ENCODE measurements at regions not wholly inside any gene's neighbourhood (a gene's known extent, or its start where the extent isn't known, plus 50 kb on each side); places are given as distances from the start of the nearest gene placed in this dataset.
A peak's percentile ranks its signal among the peaks of the same experiment; 100 is the strongest.
"Not testable (repeated sequence)": the region's sequence is repeated elsewhere in the genome, so short reads cannot be mapped to it uniquely, and the experiment has no call there.

DNA sequence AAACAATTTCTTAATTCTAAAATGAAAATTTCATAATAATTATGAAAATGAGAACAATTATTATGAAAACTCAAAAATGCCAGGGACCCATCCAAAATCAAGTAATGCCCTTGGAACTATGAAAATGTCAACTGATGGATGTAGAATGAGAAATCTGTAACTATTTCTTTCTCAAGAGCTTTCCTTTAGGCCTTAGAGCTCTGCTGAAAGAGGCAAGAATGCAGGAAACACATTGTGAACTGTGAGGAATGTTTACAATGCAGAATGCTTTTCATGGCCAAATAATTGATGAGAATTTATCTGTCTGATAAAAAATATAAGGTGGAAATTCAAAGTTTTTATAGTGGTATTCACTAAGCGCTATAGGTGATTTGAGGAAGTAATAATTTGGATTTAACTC, 207.1 kb upstream of the PCDH18 start:
- peak overlapping the region; percentile 46; the same call in 1 of the 2 replicates for H2AFZ ChIP-seq
- 91 to 94% methylated on average over 1 of the region's 1 CpG for whole genome bisulfite sequencing, 2 experiments (ENCODE audit: low coverage in 1 of 2, low lambda C conversion rate in 2 of 2, missing lambda C conversion rate in 2 of 2)
- H3K4me1 ChIP-seq (ENCODE audit: insufficient read depth) = peaks cover 20% of the 10 kb centered on the region
- no peaks in the 10 kb centered on the region for H4K20me1 ChIP-seq (ENCODE audit: insufficient read depth)
- H3F3A ChIP-seq (ENCODE audit: insufficient read depth) = no peaks in the 10 kb centered on the region
- H3K79me2 ChIP-seq (ENCODE audit: insufficient read depth) = no peaks in the 10 kb centered on the region
- no peak overlapping the region for H3K9ac ChIP-seq
- no peaks in the 10 kb centered on the region for H3K36me3 ChIP-seq (ENCODE audit: low read depth)
- TF ChIP-seq EZH2phosphoT487 (IDR thresholded peaks at IDR 0.05; ENCODE audit: insufficient read depth, low read depth) (no peak), EZH2 (IDR thresholded peaks at IDR 0.05; ENCODE audit: insufficient read depth, poor library complexity, severe bottlenecking) (no peak)
- no peaks in the 10 kb centered on the region for H3K9me3 ChIP-seq (ENCODE audit: low read depth)
- no peak overlapping the region for H3K27ac ChIP-seq
- no peak overlapping the region for H3K4me3 ChIP-seq
- no peaks in the 10 kb centered on the region for H3K27me3 ChIP-seq (replicated peaks; ENCODE audit: insufficient read depth)
- no peak overlapping the region for H3K4me2 ChIP-seq (ENCODE audit: unreplicated experiment)
- peaks cover 2% of the 10 kb centered on the region; the same call in 1 of the 2 replicates for H3K9me2 ChIP-seq (ENCODE audit: insufficient read depth)
- DNase-seq = peak; percentile 9
- in situ Hi-C loops (cut with MboI) = no loop called here

GRCh38 chr4:137738375-137738990, 206.2 kb upstream of the PCDH18 start:
- in situ Hi-C loops (cut with MboI) = no loop called here
- DNase-seq = no peak

DNA sequence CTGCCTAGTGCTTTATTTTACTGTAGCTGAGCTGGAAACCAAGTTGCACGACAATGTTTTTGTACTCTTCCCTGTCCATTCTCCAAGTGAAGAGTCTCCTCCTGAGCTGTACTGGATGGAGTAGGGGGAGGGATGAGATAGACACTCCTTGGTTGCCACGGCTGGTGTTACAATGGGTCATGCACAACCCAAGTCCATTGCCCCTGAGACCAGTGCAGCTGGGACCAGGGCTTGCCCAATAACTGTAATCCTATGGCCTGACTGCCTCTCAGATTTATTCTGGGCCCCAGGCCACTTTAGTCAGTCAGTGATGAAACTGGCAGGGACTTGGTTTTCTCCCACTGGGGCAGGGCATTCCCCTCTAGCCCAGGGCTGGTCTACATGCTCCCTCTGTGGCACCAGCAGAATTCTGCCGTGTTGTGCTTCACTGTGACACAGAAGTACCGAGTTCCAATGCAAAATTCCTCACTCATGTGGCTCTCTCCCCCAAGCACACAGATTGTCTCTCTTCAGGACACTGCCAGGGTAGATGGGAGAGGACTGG, 203.3 kb upstream of the PCDH18 start:
- DNase-seq = no peak
- Histone ChIP-seq H3K27me3 (replicated peaks; ENCODE audit: insufficient read depth) (no peaks in the 10 kb centered on the region), H3K27ac (no peak overlapping the region), H3K9me3 (ENCODE audit: low read depth) (no peaks in the 10 kb centered on the region), H3K4me2 (ENCODE audit: unreplicated experiment) (no peak overlapping the region), H2AFZ (no peak overlapping the region), H3K79me2 (ENCODE audit: insufficient read depth) (no peaks in the 10 kb centered on the region), H3F3A (ENCODE audit: insufficient read depth) (no peaks in the 10 kb centered on the region), H3K9ac (no peak overlapping the region), H3K36me3 (ENCODE audit: low read depth) (no peaks in the 10 kb centered on the region), H3K4me1 (ENCODE audit: insufficient read depth) (peaks cover 20% of the 10 kb centered on the region), H4K20me1 (ENCODE audit: insufficient read depth) (no peaks in the 10 kb centered on the region), H3K9me2 (ENCODE audit: insufficient read depth) (peaks cover under 1% of the 10 kb centered on the region; the same call in 1 of the 2 replicates), H3K4me3 (no peak overlapping the region)
- TF ChIP-seq EZH2 (IDR thresholded peaks at IDR 0.05; ENCODE audit: insufficient read depth, poor library complexity, severe bottlenecking) = no peak
- no peak for TF ChIP-seq EZH2phosphoT487 (IDR thresholded peaks at IDR 0.05; ENCODE audit: insufficient read depth, low read depth)
- 91 to 96% methylated on average over 4 of the region's 4 CpGs for WGBS, 2 experiments (ENCODE audit: low coverage in 1 of 2, low lambda C conversion rate in 2 of 2, missing lambda C conversion rate in 2 of 2)
- in situ Hi-C loops (cut with MboI) = no loop called here

More at GRCh38 chr4:137738375-137738990, 206.2 kb upstream of the PCDH18 start:
- Histone ChIP-seq H3K27ac (no peak overlapping the region), H2AFZ (peak overlapping the region; percentile 46), H3K4me2 (ENCODE audit: unreplicated experiment) (no peak overlapping the region), H3K4me1 (ENCODE audit: insufficient read depth) (peaks cover 20% of the 10 kb centered on the region), H4K20me1 (ENCODE audit: insufficient read depth) (no peaks in the 10 kb centered on the region), H3K79me2 (ENCODE audit: insufficient read depth) (no peaks in the 10 kb centered on the region), H3K27me3 (replicated peaks; ENCODE audit: insufficient read depth) (no peaks in the 10 kb centered on the region), H3K36me3 (ENCODE audit: low read depth) (no peaks in the 10 kb centered on the region), H3K9me3 (ENCODE audit: low read depth) (no peaks in the 10 kb centered on the region), H3K9me2 (ENCODE audit: insufficient read depth) (peaks cover 2% of the 10 kb centered on the region; the same call in 1 of the 2 replicates), H3K9ac (no peak overlapping the region), H3K4me3 (no peak overlapping the region), H3F3A (ENCODE audit: insufficient read depth) (no peaks in the 10 kb centered on the region)
- 60 to 62% methylated on average over 4 of the region's 4 CpGs for WGBS, 2 experiments (ENCODE audit: low coverage in 1 of 2, low lambda C conversion rate in 2 of 2, missing lambda C conversion rate in 2 of 2)
- TF ChIP-seq EZH2 (IDR thresholded peaks at IDR 0.05; ENCODE audit: insufficient read depth, poor library complexity, severe bottlenecking) (no peak), EZH2phosphoT487 (IDR thresholded peaks at IDR 0.05; ENCODE audit: insufficient read depth, low read depth) (no peak)

GRCh38 chr4:137733174-137734141, 201.2 kb upstream of the PCDH18 start:
- H3K36me3 ChIP-seq (ENCODE audit: low read depth); H3K9ac ChIP-seq; H3K9me2 ChIP-seq (ENCODE audit: insufficient read depth); H3F3A ChIP-seq (ENCODE audit: insufficient read depth); H3K4me3 ChIP-seq; H3K27me3 ChIP-seq (replicated peaks; ENCODE audit: insufficient read depth); H3K9me3 ChIP-seq (ENCODE audit: low read depth); H4K20me1 ChIP-seq (ENCODE audit: insufficient read depth); H3K4me1 ChIP-seq (ENCODE audit: insufficient read depth); H2AFZ ChIP-seq; H3K79me2 ChIP-seq (ENCODE audit: insufficient read depth); H3K27ac ChIP-seq; in situ Hi-C loops (cut with MboI); H3K4me2 ChIP-seq (ENCODE audit: unreplicated experiment): not testable (repeated sequence)
- WGBS, 2 experiments (ENCODE audit: low coverage in 1 of 2, low lambda C conversion rate in 2 of 2, missing lambda C conversion rate in 2 of 2) = 95 to 96% methylated on average over 15 to 34 of the region's 44 CpGs
- DNase-seq = peak; percentile 35

Measured in GM23248 (cell line).